ENCODE measurements at regions not wholly inside any gene's neighbourhood (a gene's known extent, or its start where the extent isn't known, plus 50 kb on each side); places are given as distances from the start of the nearest gene placed in this dataset.
A peak's percentile ranks its signal among the peaks of the same experiment; 100 is the strongest.
"Not testable (repeated sequence)": the region's sequence is repeated elsewhere in the genome, so short reads cannot be mapped to it uniquely, and the experiment has no call there.

DNA sequence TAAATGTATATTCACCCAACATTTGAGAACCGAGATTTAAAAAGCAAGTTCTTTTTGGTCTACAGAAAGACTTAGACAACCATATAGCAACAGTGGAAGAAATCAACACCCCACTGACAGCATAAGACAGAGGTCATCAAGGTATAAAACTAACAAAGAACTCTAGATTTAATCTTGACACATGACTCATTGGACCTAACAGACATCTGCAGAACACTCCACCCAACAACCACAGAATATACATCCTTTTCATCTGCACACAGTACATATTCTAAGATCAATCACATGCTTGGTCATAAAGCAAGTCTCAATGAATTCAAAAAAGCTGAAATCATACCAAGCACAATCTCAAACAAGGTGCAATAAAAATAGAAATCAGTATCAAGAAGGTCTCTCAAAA is 65.8 kb downstream of the SPIN4 start:
- no peak for DNase-seq

DNA sequence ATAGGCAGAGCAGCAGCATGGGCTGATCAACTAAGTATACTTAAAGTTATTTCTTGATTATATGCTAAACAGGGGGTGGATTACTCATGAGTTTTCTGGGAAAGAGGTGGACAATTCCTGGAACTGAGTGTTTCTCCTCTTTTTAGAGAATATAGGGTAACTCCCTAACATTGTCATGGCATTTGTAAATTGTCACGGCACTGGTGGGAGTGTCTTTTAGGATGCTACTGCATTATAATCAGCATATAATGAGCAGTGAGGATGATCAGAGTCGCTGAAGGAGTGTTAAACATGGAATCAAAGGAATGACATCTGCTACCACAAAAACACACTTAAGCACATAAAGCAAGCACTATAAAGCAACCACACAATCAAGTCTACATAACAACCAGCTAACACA is 66.5 kb downstream of the SPIN4 start:
- DNase-seq = no peak

GRCh38 chrX:63283348-63283747 is 67.8 kb downstream of the SPIN4 start:
- no peak for DNase-seq

DNA sequence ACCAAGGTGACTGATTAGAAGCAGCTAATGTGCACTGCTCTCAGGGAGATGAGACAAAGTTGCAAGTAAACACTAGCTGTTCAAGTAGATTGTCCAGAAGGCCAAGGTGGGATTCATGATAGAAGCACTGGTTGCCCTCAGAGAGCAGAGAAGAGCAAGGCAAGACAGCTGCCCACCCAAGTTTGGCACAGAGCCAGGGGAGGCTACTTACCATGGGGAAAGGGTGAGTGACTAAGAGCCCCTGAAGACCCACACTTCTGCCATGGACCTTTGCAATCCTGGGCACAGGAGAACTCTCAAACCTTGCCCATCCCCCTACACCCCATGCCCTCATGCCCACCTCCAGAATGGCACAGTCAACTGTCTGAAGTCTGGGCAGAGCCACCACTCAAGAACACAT is 68.3 kb downstream of the SPIN4 start:
- no peak for DNase-seq

GRCh38 chrX:63282077-63282476 is 69.1 kb downstream of the SPIN4 start:
- no peak for DNase-seq

GRCh38 chrX:63281465-63281864 is 69.7 kb downstream of the SPIN4 start:
- DNase-seq = no peak

- not testable (repeated sequence) for DNase-seq
These were observed 73.7 kb downstream of the SPIN4 start for GRCh38 chrX:63277394-63277793.

GRCh38 chrX:63275127-63275526 is 76.0 kb downstream of the SPIN4 start:
- no peak for DNase-seq

GRCh38 chrX:63270873-63271272 is 80.3 kb downstream of the SPIN4 start:
- no peak for DNase-seq

DNA sequence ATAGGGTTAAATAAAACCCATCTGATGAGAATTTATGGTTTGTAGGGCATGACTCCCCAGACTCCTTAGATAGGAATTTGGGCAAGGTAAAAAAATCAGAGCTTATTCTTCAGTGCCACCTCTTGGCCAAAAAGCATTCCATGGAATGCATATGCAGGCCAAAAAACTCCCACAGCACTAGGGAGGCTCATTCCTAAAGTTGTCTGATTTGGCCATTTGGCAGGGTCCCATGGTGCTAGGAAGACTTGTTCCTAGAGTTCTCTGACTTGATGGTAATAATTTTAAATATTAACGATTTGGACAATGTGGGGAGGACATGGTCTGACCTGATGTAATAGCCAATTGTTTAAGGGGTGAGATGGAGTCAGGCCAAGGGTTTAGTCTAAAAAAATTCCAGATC is 93.0 kb downstream of the SPIN4 start:
- DNase-seq = no peak

GRCh38 chrX:63250253-63250868 is 100.8 kb downstream of the SPIN4 start:
- peak; percentile 8 for DNase-seq

DNA sequence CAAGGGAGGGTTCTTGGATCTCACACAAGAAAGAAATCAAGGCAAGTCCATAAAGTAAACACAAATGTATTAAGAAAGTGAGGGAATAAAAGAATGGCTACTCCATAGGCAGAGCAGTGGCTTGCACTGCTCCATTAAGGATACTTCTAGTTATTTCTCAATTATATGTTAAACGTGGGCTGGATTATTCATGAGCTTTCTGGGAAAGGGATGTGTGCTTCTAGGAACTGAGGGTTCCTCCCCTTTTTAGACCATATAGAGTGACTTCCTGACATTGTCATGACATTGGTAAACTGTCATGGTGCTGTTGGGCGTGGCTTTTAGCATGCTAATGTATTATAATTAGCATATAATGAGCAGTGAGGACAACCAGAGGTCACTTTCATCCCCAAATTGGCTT is 108.4 kb downstream of the SPIN4 start:
- DNase-seq = not testable (repeated sequence)

GRCh38 chrX:63235963-63236362 is 115.2 kb downstream of the SPIN4 start:
- not testable (repeated sequence) for DNase-seq

DNA sequence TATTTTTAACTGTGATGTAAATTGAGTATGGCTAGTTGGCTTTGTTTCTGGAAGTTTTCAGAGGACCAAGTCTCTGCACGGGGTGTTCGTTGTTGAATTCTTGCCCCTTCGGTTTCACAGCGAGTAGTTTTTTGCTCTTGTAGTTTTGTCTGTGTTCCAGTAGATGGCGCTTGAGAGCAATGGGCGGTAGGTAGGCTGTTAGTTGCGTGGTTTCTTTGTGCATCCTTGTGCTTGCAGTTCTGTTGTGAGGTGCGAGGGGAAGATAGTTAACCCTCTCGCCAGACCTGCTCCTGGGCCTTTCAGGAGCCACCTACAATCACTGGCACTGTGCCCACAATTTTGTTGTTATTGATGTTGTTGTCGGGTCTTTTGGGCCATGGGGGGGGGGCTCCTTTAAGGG is 118.1 kb downstream of the SPIN4 start:
- not testable (repeated sequence) for DNase-seq

GRCh38 chrX:63218202-63218601 is 132.9 kb downstream of the SPIN4 start:
- not testable (repeated sequence) for DNase-seq

DNA sequence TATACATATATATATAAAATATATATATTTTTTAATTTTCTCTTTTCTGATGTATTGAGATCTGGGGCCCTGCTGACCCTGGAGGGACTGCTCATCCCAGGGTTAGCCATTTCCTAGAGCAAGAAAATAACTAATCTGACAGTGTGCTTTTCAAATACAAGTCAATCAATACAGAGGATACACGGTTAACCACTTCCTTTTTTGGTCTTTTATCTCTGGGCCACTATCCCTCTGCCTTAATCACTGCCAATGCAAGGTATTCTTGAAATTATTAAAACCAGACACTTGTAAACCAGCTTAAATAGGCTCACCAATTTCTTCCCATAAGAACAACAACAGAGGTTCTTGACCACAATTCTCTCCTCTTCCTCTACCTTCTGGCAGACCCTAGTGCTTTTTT is 133.6 kb downstream of the SPIN4 start:
- not testable (repeated sequence) for DNase-seq

DNA sequence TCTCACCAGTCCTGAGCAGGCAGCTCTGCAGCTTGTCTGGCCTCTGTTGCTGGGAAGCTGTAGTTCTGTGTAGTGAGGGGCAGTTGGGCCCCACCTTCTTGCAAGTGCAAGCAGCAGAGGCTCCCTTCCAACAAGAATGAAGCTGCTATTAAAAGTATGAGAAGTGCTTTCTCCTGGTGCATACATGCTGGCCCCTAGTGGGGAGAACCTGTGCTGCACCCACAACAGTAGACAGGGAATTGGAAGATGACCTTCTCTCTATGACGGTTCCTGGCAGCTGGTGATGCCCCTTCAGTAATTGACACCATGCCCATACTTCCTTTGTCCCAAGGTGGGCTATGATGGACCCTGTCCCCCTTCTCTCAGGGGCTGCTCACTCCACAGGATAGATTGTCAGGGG is 141.5 kb downstream of the SPIN4 start:
- DNase-seq = not testable (repeated sequence)

GRCh38 chrX:63209128-63209527 is 142.0 kb downstream of the SPIN4 start:
- not testable (repeated sequence) for DNase-seq

GRCh38 chrX:63204266-63205074 is 146.7 kb downstream of the SPIN4 start:
- not testable (repeated sequence) for DNase-seq

DNA sequence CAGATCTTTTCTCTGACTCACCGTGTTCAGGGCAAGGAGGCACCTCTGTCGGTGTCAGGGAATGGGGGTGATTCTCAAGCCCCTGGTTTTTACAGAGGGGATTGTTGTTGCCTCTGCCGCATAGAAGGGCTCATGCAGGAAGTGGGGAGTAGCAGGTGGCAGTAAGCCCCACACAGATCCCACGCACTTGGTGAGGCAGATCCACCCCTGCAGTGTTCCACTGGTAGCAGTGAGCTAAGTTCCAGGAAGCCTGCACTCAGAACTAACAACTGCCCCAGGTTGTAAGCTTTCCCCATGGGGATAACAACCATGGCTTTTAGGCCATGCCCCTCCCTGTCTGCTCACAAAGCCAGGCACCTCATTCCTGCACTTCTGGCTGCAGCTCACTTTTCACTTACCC is 149.1 kb downstream of the SPIN4 start:
- not testable (repeated sequence) for DNase-seq

GRCh38 chrX:63198693-63199092 is 152.4 kb downstream of the SPIN4 start:
- DNase-seq = not testable (repeated sequence)

DNA sequence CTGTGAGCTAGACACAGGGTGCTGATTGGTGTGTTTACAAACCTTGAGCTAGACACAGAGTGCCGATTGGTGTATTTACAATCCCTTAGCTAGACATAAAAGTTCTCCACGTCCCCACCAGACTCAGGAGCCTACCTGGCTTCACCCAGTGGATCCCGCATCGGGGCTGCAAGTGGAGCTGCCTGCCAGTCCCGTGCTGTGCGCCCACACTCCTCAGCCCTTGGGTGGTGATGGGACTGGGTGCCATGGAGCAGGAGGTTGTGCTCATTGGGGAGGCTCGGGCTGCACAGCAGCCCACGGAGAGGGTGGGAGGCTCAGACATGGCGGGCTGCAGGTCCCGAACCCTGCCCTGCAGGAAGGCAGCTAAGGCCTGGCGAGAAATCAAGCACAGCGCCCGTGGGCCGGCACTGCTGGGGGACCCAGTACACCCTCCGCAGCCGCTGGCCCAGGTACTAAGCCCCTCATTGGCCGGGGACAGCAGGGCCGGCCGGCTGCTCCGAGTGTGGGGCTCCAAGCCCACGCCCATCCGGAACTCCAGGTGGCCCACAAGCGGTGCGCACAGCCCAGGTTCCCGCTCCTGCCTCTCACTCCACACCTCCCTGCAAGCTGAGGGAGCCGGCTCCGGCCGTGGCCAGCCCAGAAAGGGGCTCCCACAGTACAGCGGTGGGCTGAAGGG is 158.6 kb downstream of the SPIN4 start:
- DNase-seq = not testable (repeated sequence)

DNA sequence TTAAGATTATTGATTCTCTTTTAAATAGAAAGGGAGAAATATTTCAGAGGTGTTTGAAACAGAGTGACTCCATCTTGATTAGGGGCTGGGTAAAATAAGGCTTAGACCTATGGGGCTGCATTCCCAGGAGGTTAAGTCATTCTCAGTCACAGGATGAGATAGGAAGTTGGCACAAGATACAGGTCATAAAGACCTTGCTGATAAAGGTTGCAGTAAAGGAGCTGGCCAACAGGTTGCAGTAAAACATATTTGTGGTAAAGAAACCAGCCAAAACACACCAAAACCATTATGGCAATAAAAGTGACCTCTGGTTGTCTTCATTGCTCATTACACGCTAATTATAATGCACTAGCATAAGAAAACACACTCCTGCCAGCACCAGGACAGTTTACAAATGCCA is 165.0 kb downstream of the SPIN4 start:
- DNase-seq = no peak

- DNase-seq = not testable (repeated sequence)
These were observed 171.3 kb downstream of the SPIN4 start for GRCh38 chrX:63179852-63180251.

Measured in CD4-positive, alpha-beta T cell treated with Interferon gamma for 1 hour (primary cell).